ENCODE measurements at regions not wholly inside any gene's neighbourhood (a gene's known extent, or its start where the extent isn't known, plus 50 kb on each side); places are given as distances from the start of the nearest gene placed in this dataset.

- TF ChIP-seq CTCF (IDR thresholded peaks at IDR 0.05; ENCODE audit: low read depth, low read length) = no peak
- TF ChIP-seq MAX (IDR thresholded peaks at IDR 0.05; ENCODE audit: low read depth, low read length) = no peak
- no peak for TF ChIP-seq POLR2A (IDR thresholded peaks at IDR 0.05; ENCODE audit: extremely low read depth, insufficient read length)
- TF ChIP-seq MYC (IDR thresholded peaks at IDR 0.05; ENCODE audit: low read depth, low read length) = no peak
Observed at GRCh38 chr12:91630083-91630482, 447.5 kb upstream of the DCN start.
